ENCODE measurements at regions not wholly inside any gene's neighbourhood (a gene's known extent, or its start where the extent isn't known, plus 50 kb on each side); places are given as distances from the start of the nearest gene placed in this dataset.
A peak's percentile ranks its signal among the peaks of the same experiment; 100 is the strongest.

DNA sequence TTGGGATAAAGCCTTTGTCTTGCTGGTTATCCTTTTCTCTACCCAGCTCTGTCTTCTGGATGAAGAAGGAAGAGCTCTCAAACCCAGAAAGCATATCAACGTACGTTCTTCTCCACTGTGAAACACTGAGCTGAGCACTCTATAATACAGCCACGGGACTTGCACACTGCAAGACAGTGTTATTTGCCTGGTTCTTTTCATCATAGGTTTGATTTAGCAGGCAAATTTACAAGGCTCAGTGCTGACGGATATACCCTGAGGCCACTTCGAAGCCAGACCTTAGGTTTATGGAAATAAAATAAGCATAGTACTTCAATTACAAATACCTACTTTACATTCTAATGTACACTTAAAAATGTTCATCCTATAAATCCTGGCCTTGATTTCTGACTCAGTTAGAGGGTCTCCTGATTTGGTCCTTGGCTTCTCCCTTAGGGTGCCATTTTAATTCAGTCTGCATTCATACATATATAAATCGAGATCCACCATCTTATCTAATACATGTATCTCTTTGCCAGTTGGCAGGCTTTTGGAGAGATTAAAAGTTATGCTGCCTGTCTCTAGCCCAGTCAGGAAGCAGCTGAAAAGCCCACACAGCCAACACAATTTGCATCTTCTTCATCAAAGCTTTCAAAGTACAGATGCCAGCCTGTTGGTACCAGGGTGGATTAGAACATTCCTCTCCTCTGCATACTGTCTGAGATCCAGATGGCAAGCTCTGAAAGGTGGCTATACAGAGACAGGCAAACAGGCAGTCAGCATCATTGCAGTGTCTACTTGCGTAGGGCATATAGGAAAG lies 194.4 kb downstream of the DEPDC1B start:
- Histone ChIP-seq H3K9me3 (no peaks in the 10 kb centered on the region), H3K27me3 (no peaks in the 10 kb centered on the region), H3K4me3 (no peak overlapping the region), H3K27ac (no peak overlapping the region), H3K4me1 (peaks cover 0 to 55% (median 13%) of the 10 kb centered on the region in 4 donors), H3K36me3 (no peaks in the 10 kb centered on the region)
- intact Hi-C loops (cut with DNase I; ENCODE audit: low total_unique reads): no loop called here
- TF ChIP-seq, protein P1, sequence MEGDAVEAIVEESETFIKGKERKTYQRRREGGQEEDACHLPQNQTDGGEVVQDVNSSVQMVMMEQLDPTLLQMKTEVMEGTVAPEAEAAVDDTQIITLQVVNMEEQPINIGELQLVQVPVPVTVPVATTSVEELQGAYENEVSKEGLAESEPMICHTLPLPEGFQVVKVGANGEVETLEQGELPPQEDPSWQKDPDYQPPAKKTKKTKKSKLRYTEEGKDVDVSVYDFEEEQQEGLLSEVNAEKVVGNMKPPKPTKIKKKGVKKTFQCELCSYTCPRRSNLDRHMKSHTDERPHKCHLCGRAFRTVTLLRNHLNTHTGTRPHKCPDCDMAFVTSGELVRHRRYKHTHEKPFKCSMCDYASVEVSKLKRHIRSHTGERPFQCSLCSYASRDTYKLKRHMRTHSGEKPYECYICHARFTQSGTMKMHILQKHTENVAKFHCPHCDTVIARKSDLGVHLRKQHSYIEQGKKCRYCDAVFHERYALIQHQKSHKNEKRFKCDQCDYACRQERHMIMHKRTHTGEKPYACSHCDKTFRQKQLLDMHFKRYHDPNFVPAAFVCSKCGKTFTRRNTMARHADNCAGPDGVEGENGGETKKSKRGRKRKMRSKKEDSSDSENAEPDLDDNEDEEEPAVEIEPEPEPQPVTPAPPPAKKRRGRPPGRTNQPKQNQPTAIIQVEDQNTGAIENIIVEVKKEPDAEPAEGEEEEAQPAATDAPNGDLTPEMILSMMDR (IDR thresholded peaks at IDR 0.05): no peak
- DNase-seq: no peak

DNA sequence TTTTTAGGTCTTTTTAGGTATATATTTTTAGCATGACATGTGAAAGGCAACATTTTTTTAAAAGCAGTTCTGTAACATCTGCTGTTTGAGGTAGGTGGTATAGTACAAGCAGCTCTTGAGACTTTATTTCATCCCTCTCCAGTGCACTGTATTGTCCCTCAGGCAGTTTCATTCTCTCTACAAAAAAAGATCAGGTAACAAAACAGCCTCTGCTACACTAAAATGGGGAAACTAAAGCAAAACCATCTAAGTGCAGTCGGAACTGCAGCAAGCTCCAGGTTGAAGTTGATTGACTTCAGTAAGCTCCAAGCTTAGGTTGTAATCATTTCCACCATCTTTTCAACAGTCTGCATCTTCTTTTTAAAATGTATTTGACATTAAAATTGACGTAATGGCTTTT lies 195.6 kb downstream of the DEPDC1B start:
- DNase-seq: no peak
- peaks cover 0 to 53% (median 12%) of the 10 kb centered on the region in 4 donors for H3K4me1 ChIP-seq
- TF ChIP-seq, protein P1 (IDR thresholded peaks at IDR 0.05): no peak
- no peak overlapping the region for H3K4me3 ChIP-seq
- H3K9me3 ChIP-seq: no peaks in the 10 kb centered on the region
- H3K27ac ChIP-seq: no peak overlapping the region
- H3K27me3 ChIP-seq: no peaks in the 10 kb centered on the region
- intact Hi-C loops (cut with DNase I; ENCODE audit: low total_unique reads): no loop called here
- H3K36me3 ChIP-seq: no peaks in the 10 kb centered on the region

DNA sequence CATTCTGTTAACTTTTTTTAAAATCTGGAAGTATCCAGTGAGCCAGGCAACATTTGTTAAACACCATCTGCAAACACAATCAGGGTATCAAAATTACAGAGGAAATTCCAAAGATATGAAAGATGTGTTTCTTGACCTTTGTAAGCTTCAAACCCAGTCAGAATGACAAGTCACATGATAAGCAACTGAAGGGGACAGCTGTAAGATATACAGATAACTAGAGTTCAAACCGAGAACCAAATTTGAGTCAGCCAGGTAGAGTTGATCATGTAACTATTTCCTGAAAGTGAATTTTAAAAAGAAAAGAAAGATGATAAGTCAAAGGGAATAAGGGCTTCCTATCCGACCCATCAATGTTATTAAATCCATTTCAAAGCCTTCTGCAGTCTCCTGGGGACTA lies 196.2 kb downstream of the DEPDC1B start:
- Histone ChIP-seq H3K27me3 (no peaks in the 10 kb centered on the region), H3K36me3 (no peaks in the 10 kb centered on the region), H3K4me1 (peaks cover 0 to 53% (median 15%) of the 10 kb centered on the region in 4 donors), H3K27ac (no peak overlapping the region), H3K4me3 (no peak overlapping the region), H3K9me3 (no peaks in the 10 kb centered on the region)
- no peak for DNase-seq
- intact Hi-C loops (cut with DNase I; ENCODE audit: low total_unique reads): no loop called here
- TF ChIP-seq, protein P1 (IDR thresholded peaks at IDR 0.05): no peak

DNA sequence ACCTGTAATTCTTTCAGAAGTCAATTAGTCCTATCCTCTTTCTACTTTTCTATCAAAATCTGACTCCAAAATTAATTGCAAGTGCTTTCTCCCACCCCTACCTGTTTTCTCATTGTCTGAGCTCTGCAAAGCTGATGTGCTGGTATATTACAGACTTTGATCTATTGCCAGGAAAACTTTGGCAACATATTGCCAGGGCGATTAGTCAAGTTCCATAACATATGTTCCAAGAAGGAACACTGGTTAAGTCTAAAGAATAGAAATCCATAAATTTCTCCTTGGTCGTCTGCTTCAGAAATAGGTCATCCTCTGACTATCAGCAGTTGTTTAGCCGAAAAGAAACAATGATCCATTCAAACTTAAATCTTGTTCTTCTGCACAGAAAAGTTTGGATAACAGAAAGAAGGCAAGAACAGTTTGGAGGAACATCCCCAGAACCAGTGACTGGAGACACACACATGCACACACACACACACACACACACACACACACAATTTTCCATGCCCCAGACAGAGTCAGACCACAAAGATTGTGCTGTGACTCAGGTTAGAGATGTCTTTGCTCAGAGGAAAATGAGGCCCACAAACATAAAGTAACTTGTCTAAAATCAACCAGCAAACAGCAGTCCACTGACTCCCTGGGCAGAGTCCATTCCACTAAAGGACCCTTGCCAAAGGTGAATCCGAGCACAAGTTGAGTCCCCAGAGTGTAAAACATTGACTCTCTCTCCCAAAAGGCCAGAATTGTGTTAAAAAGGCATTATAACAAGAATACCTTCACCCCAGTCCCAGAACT lies 202.1 kb downstream of the DEPDC1B start:
- Histone ChIP-seq H3K4me1 (peaks cover 0 to 71% (median 42%) of the 10 kb centered on the region in 4 donors), H3K9me3 (no peaks in the 10 kb centered on the region), H3K27ac (peak overlapping the region; percentile 71 to 84)

DNA sequence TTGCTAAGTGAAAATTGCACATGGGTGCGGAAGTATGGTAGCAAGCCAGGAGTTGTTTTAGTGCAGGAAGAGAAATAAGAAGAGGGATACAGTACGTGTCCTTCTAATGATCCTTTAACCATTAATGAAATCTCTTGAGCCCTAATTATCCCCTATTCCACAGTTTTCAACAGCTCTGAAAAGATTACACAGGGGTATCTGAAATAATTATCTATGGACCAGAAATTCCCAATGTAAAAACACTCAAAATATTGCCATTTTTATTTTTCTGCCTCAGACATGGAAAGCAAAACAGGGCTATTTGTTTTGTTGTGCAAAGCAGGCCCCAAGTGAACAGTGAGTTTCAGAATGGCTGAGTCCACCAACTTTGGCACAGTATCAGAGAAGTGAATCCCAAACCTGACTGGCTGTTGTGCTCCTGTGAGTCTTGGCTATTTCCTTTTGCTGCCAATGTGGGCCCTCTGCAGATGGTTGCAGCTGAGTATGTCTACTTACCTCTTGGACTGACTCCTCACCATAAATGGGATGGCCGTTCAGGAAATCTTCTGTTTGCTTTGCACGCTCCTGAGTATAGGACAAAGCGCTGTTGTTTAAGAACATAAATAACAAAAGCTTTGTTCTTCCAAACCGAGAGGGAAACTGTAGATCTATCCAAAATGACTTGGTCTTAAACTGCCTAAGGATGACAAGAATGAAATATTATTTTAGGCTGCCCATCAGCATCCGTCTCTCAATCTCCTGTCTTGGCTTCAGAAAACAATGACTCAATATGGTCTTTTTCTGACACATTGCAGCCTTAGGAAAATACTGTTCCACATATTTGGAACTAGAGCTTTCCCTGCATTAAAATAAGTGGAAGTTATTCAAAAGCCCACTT lies 204.1 kb downstream of the DEPDC1B start:
- Histone ChIP-seq H3K4me3 (peak overlapping the region; percentile 16 to 28), H3K36me3 (no peaks in the 10 kb centered on the region), H3K27ac (peak overlapping the region; percentile 71 to 84), H3K9me3 (no peaks in the 10 kb centered on the region), H3K27me3 (no peaks in the 10 kb centered on the region), H3K4me1 (peaks cover 0 to 79% (median 44%) of the 10 kb centered on the region in 4 donors)
- intact Hi-C loops (cut with DNase I; ENCODE audit: low total_unique reads): no loop called here
- TF ChIP-seq, protein P1 (IDR thresholded peaks at IDR 0.05): no peak
- DNase-seq: no peak

More for the DNA sequence above, 202.1 kb downstream of the DEPDC1B start:
- H3K27me3 ChIP-seq: no peaks in the 10 kb centered on the region
- TF ChIP-seq, protein P1 (IDR thresholded peaks at IDR 0.05): no peak
- H3K36me3 ChIP-seq: no peaks in the 10 kb centered on the region
- DNase-seq: no peak
- no peak overlapping the region for H3K4me3 ChIP-seq
- intact Hi-C loops (cut with DNase I; ENCODE audit: low total_unique reads): no loop called here
